Brain microvascular endothelial cell (primary cell): ENCODE measurements at regions not wholly inside any gene's neighbourhood (a gene's known extent, or its start where the extent isn't known, plus 50 kb on each side); places are given as distances from the start of the nearest gene placed in this dataset.

ENCODE experiments used
- DNase-seq: peaks from one replicate; pipeline ENCODE4 v3.0.0-alpha.2; 2020
- H3K27ac ChIP-seq: fragments of 250-450 bp; sonication (Bioruptor Pico); 2 replicates; pipeline ENCODE4 v1.5.1; 2020; ENCODE audit warnings: mild to moderate bottlenecking, moderate library complexity
- H3K27me3 ChIP-seq: fragments of 250-450 bp; sonication (Bioruptor Pico); replicated peaks from 2 replicates; pipeline ENCODE4 v1.5.1; 2020; ENCODE audit warnings: mild to moderate bottlenecking
- H3K36me3 ChIP-seq: fragments of 250-450 bp; sonication (Bioruptor Pico); replicated peaks from 2 replicates; pipeline ENCODE4 v1.5.1; 2020; ENCODE audit warnings: mild to moderate bottlenecking
- H3K4me3 ChIP-seq: 2 replicates; pipeline ENCODE4 v1.5.1; 2011; ENCODE audit warnings: low read depth, mild to moderate bottlenecking, control low read depth, low read length, moderate library complexity
- CTCF ChIP-seq: IDR thresholded peaks from 2 replicates; pipeline ENCODE4 v1.5.1; 2011; ENCODE audit warnings: low read depth, mild to moderate bottlenecking, moderate library complexity, low read length, control low read depth, inconsistent platforms; ENCODE audit errors: missing control alignments
- in situ Hi-C: cut with HindIII; loops from 2 replicates; pipeline ENCODE4 v1.10.0; 2017; ENCODE audit warnings: low sequenced_read_pairs, low pct_ligation_motif_present

GRCh38 chr1:98027103-98027705, 106.4 kb upstream of the DPYD start:
- no peak overlapping the region for H3K27ac ChIP-seq
- H3K27me3 ChIP-seq = no peaks in the 10 kb centered on the region
- no peak for DNase-seq
- in situ Hi-C loops = no loop called here
- H3K4me3 ChIP-seq = no peak overlapping the region
- TF ChIP-seq CTCF = no peak
- H3K36me3 ChIP-seq = no peaks in the 10 kb centered on the region

- H3K36me3 ChIP-seq = no peaks in the 10 kb centered on the region
- H3K27me3 ChIP-seq = no peaks in the 10 kb centered on the region
- H3K4me3 ChIP-seq = no peak overlapping the region
- no peak overlapping the region for H3K27ac ChIP-seq
- in situ Hi-C loops = no loop called here
- TF ChIP-seq CTCF = no peak
- no peak for DNase-seq
These were observed 105.0 kb upstream of the DPYD start for GRCh38 chr1:98025858-98026257.

DNA sequence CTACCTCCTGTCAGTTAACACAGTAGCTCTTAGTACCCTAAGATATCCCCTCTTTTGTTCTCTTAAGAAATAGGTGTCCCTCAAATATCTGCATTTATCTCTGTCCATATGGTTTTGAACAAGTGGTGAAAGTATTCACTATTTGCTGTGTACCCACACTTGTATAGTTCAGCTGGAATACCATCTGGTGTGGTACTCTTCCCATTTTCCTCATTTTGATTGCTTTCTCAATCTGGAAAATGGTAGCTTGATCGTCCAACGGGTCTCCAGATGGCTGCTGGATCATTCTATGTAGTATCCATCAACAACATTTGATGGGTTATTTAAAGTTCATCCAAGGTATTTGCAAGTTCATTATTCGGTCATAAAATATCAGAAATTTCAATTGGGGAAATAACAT, 100.3 kb upstream of the DPYD start:
- no peak for TF ChIP-seq CTCF
- no peak for DNase-seq

GRCh38 chr1:98019747-98020146, 98.9 kb upstream of the DPYD start:
- DNase-seq = no peak
- TF ChIP-seq CTCF = no peak
- no peak overlapping the region for H3K27ac ChIP-seq
- H3K27me3 ChIP-seq = no peaks in the 10 kb centered on the region
- no peak overlapping the region for H3K4me3 ChIP-seq
- H3K36me3 ChIP-seq = no peaks in the 10 kb centered on the region
- in situ Hi-C loops = no loop called here

More for the DNA sequence above, 100.3 kb upstream of the DPYD start:
- no peak overlapping the region for H3K4me3 ChIP-seq
- in situ Hi-C loops = no loop called here
- no peaks in the 10 kb centered on the region for H3K27me3 ChIP-seq
- H3K36me3 ChIP-seq = no peaks in the 10 kb centered on the region
- H3K27ac ChIP-seq = no peak overlapping the region

DNA sequence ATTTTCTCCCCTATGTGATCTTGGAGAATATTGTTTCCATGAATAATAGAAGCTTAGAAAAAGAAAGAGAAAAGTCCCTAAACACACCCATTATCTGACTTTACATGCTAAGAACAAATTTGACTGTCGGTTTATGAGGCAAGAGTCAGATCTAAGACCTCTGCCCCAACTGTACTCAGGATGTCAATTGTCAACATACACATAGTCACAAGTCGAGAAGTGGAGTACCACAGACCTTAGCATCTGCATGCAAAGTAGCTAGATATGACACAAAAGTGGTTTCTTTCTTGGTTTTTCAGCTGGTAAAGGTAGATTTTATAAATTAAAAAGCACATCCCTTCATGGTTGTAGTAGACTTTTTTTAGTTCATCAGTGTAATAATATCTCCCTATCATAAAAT, 97.2 kb upstream of the DPYD start:
- Histone ChIP-seq H3K27me3 (no peaks in the 10 kb centered on the region), H3K27ac (no peak overlapping the region), H3K4me3 (no peak overlapping the region), H3K36me3 (no peaks in the 10 kb centered on the region)
- no peak for TF ChIP-seq CTCF
- in situ Hi-C loops = no loop called here
- DNase-seq = no peak

GRCh38 chr1:98017184-98017583, 96.3 kb upstream of the DPYD start:
- H3K4me3 ChIP-seq = no peak overlapping the region
- H3K27me3 ChIP-seq = no peaks in the 10 kb centered on the region
- no peak for TF ChIP-seq CTCF
- in situ Hi-C loops = no loop called here
- H3K27ac ChIP-seq = no peak overlapping the region
- DNase-seq = no peak
- no peaks in the 10 kb centered on the region for H3K36me3 ChIP-seq
